ENCODE measurements at regions not wholly inside any gene's neighbourhood (a gene's known extent, or its start where the extent isn't known, plus 50 kb on each side); places are given as distances from the start of the nearest gene placed in this dataset.
"Not testable (repeated sequence)": the region's sequence is repeated elsewhere in the genome, so short reads cannot be mapped to it uniquely, and the experiment has no call there.

- DNase-seq: no peak
These were observed 493.8 kb upstream of the PABPC4L start for GRCh38 chr4:134695433-134695832.

DNA sequence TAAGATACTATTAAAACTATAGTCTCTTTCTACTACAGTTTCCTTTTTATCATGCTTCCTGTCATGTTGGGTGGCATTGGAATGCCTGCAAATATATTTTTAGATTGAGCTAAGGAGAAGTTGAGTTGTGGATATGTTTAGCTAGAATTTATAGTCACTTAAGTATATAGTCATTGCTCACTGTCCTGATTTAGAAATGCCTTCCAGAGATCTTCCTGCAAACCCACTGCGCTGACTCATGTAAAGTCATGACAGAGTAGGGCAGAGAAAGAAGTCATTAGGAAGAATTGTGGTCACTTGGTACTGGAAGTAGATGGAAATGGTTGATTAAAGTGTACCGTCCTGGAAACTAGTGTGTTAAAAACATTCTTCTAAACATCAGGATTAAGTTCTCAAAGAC lies 490.3 kb upstream of the PABPC4L start:
- peak; percentile 57 for DNase-seq

GRCh38 chr4:134687646-134688628 lies 486.3 kb upstream of the PABPC4L start:
- DNase-seq: no peak

DNA sequence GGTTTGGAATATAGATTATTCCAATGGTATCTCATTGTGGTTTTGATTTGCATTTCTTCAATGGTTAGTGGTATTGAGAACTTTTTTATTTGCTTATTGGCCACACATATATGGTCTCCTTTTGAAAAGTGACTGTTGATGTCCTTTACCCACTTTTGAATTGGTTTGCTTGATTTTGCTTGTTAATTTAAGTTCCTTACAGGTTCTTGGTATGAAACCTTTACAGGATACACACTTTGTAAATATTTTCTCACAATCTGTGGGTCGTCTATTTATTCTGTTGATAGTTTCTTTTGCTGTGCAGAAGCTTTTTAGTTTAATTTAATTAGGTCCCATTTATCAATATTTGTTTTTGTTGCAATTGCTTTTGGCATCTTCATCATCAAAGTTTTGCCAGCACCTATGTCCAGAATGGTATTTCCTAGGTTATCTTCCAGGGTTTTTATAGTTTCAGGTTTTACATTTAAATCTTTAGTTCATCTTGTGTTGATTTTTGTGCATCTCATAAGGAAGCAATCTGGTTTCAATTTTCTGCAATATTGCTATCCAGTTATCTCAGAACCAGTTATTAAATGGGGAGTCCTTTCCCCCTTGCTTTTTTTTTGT lies 475.7 kb upstream of the PABPC4L start:
- DNase-seq: no peak

DNA sequence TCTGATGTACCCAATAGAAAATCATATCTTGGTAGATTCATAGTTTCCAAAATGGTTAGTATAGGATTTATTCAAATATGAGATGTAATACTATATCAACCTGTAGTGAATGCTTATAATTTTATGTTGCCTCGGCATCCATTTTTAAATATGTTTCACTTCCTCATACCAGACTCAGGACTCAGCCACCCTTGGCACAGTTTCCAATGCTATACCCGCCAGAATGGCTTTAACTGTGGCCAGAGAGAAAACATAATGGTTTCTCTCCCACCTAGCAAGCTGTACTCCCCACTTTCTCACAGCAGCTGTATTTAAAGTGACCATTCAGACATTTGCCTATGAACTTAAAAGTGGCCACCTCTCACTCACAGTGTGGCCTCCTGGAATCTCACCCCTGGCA lies 466.6 kb upstream of the PABPC4L start:
- no peak for DNase-seq

GRCh38 chr4:134666640-134667039 lies 465.1 kb upstream of the PABPC4L start:
- no peak for DNase-seq

DNA sequence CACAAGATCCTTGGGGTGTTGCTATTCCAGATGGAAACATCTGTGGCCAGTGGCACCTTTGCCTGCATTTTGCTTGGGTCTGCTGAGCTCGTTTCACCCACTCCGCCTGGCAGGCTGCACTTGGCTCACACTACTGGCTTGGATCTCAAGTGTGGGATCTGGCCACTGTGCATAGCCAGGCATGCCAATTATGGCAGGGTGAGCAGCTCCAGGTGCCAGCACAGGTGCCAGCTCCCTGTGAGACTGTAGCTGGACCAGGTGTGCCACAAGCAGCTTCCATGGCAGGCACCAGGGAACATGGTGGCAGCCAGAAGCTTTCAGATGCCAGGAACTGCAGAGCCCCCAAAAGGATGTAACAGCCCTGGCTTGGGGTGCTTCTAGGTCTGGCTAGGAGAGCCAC lies 463.8 kb upstream of the PABPC4L start:
- no peak for DNase-seq

DNA sequence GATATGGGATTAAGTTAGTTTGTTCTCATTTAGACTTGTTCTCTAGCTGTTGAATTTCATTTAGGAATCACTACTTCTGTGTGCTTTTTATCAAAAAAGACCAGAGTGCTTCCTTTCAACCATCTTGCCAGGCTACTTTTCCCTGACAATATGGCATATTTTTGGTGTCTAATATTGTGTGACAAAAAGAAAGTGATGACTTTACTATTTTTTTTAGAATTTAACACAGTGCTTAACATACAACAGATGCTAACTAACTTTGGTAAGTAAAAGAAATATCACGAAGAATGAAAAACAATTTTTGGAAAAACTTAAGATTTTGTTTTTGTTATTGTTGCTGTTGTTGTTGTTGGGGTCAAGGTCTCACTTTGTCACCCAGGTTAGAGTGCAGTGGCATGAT lies 462.2 kb upstream of the PABPC4L start:
- DNase-seq: no peak

DNA sequence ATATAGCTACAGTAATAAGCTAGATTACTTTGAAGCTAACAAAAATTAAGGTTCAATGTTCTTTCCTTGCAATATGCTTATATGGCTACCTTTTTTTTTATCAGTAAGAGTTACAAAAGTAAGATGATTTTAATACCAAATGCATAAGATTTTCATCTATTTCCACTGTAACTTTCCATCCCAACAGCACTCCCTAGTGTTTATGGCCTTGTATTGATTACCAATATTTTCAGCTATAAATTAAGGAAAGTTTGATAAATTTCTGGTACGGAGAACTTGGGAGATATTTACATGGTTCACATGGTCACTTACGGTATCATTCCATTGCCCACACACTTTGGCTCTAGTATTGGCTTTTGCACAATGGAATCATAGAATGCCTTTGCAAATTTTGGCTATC lies 448.9 kb upstream of the PABPC4L start:
- DNase-seq: no peak

- no peak for DNase-seq
These were observed 444.2 kb upstream of the PABPC4L start for GRCh38 chr4:134645778-134646177.

- no peak for DNase-seq
These were observed 434.9 kb upstream of the PABPC4L start for GRCh38 chr4:134636338-134637051.

DNA sequence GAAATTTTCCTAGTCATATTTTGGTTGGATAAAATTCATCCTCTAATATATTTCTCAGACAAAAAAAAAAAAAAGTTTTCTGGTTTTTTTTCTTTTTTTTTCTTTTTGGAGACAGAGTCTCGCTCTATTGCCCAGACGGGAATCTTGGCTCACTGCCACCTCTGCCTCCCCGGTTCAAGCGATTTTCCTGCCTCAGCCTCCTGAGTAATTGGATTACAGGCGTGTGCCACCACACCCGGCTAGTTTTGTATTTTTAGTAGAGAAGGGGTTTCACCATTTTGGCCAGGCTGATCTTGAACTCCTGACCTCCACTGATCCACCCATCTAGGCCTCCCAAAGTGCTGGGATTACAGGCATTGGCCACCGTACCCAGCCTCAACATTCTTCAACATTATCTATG lies 432.7 kb upstream of the PABPC4L start:
- no peak for DNase-seq

- no peak for DNase-seq
These were observed 430.5 kb upstream of the PABPC4L start for GRCh38 chr4:134632056-134632455.

DNA sequence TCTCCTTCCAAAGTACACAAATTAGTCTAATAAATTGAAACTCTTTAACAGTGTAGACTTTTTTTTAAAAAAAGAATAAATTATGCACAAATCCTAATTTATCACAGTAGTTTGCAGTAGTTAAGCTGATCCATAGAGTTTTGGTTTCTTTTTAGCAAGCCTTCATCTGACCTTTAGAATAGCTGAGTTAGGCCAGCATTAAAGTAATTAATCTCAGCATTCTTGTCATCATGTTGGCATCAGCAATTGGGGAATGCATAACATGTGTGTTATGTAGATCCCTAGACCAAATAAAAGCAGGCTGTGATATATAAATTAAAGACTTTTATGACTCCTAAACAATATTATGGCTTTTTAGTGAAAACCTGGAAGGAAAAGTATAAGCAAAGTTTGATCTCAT lies 426.5 kb upstream of the PABPC4L start:
- DNase-seq: peak; percentile 70

GRCh38 chr4:134627366-134627765 lies 425.8 kb upstream of the PABPC4L start:
- no peak for DNase-seq

DNA sequence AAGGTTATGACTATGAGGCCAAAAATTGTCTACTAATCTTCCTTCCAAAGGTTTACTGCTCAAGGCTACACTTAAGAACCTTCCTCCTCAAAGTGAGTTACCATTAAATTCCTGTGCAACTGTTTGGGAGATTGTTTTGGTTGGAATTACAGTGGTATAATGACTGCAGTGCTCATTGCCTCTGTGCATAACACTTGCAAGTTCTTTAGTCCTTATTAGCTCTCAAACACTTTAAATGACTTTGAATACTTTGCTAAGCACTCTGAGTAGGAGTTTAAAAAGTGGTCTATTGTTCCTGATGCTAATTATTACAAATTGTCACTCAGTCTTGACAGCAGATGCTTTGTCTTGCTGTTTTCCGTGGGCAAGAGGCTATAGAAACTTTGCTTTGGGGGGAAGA lies 422.8 kb upstream of the PABPC4L start:
- no peak for DNase-seq

DNA sequence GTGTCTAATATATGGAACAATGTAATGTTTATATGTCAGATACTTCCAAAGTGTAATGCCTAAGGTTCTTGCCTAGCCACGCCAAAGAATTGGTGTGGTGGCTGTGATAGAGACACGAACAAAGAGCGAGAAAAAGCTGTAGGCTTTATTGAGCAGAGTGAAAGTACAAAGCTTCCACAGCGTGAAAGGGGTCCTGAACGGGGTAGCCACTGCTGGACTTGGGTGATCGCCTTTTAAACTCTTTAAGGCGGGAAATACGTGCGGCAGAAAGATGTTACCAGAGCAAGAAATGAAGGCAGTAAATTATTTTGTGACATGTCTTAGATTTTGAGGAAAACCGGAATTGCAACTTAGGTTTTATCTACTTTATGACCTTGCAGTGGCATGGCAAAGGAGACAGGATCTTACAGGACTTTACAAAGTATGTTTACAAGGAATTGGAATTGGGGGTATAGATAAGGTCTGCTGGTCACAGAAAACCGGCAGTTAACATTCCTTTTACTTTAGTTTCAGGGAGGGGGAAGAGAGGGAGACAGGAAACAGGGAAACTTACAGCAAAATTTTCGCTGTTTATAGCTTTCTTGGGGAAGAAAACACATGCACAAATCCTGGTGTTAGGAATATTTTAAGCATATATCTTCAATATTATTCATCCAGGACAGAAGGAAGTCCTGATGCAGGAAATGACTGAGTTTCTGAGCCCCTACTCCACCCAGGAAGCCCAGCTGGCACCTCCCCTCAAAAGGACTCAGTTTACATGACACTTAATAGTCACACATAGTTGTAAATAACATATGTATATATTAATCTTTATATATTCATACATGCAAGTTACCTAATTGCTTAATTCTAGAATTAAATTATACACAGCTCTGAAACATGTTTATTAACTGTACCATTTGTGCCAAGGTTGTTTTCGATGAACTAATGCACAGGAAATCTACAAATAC lies 421.3 kb upstream of the PABPC4L start:
- not testable (repeated sequence) for DNase-seq

- no peak for DNase-seq
These were observed 420.6 kb upstream of the PABPC4L start for GRCh38 chr4:134622199-134622598.

DNA sequence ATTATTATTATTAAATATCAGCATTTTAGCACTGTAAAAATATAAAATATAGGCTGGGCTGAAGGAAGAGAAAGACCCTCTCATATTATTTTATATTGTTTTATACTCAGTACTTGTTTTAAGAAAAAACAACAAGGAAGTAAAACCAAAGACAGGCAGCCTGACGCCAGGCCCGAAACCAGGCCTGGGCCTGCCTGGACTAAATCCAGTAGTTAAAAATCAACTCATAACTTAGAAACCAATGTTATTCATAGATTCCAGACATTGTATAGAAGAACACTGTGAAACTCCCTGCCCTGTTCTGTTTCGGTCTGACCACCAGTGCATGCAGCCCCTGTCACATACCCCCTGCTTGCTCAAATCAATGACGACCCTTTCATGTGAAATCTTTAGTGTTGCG lies 420.1 kb upstream of the PABPC4L start:
- DNase-seq: not testable (repeated sequence)

- DNase-seq: no peak
These were observed 409.4 kb upstream of the PABPC4L start for GRCh38 chr4:134610956-134611355.

DNA sequence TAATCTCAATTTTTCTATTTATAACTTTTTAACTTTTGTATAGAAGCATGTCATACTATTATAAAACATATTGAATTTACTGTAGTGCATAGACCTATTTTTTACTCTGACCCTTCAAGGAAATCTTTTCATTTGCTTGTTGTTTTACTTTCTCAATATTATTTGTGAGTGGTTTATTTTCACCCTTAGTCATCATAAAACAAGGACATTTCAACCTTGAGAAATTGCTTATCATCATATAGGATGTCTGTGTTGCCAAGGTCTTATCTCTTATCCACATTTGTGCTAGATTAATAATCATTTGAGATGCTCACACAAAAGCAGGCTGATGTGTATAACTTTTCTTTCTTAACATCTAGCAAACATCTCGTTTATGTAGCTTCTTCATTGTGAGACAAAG lies 408.6 kb upstream of the PABPC4L start:
- DNase-seq: no peak

GRCh38 chr4:134601706-134602105 lies 400.1 kb upstream of the PABPC4L start:
- DNase-seq: no peak

- no peak for DNase-seq
These were observed 389.7 kb upstream of the PABPC4L start for GRCh38 chr4:134591326-134591725.

Measured in fibroblast of skin of right quadriceps (primary cell).